HG02610 (cell line): ENCODE measurements at regions not wholly inside any gene's neighbourhood (a gene's known extent, or its start where the extent isn't known, plus 50 kb on each side); places are given as distances from the start of the nearest gene placed in this dataset.

Source experiments
- ATAC-seq: cut with Tn5 transposase; IDR thresholded peaks from one replicate; pipeline ENCODE4 v1.9.1; 2021; ENCODE audit warnings: mild to moderate bottlenecking, moderate library complexity; ENCODE audit not compliant: unreplicated experiment

DNA sequence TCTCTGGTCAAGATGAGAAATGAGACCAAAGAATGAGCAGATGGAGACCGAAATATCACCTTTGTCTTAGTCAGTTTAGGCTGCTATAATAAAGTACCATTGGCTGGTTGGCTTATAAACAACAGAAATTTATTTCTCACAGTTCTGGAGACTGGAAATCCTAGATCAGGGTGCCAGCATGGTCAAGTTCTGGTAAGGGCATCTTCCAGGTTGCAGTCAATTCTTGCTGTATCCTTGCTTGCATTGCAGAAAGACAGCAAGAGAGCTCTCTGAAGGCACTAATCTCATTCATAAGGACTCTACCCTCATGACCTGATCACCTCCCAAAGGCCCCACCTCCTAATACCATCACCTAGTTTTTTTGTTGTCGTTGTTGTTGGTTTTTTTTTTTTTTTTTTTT lies 52.7 kb upstream of the MKLN1 start:
- no peak for ATAC-seq

GRCh38 chr7:131276190-131276589 lies 51.5 kb upstream of the MKLN1 start:
- ATAC-seq = no peak

GRCh38 chr7:131276748-131277147 lies 50.9 kb upstream of the MKLN1 start:
- ATAC-seq = no peak
